ENCODE measurements at regions not wholly inside any gene's neighbourhood (a gene's known extent, or its start where the extent isn't known, plus 50 kb on each side); places are given as distances from the start of the nearest gene placed in this dataset.

DNA sequence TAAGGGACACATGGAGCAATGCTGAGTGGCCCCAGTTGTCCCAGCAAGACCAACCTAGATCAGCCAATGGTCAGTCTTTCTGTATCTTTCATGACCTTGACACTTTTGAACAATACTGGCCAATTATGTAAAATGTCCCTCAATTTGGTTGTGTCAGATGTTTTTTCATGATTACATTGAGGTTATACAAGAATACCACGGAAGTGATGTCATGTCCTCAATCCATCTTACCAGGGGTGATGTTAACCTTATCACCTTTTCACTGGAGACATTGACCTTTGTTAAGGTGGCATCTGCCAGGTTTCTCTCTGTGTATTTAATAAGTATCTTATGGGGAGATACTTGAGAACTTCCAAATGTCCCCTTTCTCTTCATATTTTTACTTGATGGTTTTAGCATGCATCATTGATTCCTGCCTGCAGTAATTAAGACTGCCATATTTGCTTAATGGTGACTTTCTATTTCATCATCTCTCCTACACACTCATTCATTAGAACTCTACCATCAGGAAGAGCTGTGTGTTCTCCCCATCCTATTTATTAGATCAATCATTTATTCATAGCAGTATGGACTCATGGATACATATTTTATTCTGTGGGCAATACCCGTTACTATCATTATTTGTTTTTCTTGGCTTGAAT, 64.7 kb upstream of the RFLNA start:
- WGBS (ENCODE audit: insufficient coverage, low coverage, low lambda C conversion rate, missing lambda C conversion rate) = 89% methylated on average over 1 of the region's 2 CpGs
- no peak overlapping the region for H3K4me3 ChIP-seq
- ATAC-seq = no peak
- H3K27me3 ChIP-seq = no peaks in the 10 kb centered on the region
- no peaks in the 10 kb centered on the region for H3K4me1 ChIP-seq
- no peaks in the 10 kb centered on the region for H3K36me3 ChIP-seq
- no peak for DNase-seq
- no peak overlapping the region for H3K27ac ChIP-seq
- intact Hi-C loops (cut with DNase I) = no loop called here
- no peaks in the 10 kb centered on the region for H3K9me3 ChIP-seq
- TF ChIP-seq CTCF (IDR thresholded peaks at IDR 0.05) (no peak), POLR2A (IDR thresholded peaks at IDR 0.05) (no peak)

DNA sequence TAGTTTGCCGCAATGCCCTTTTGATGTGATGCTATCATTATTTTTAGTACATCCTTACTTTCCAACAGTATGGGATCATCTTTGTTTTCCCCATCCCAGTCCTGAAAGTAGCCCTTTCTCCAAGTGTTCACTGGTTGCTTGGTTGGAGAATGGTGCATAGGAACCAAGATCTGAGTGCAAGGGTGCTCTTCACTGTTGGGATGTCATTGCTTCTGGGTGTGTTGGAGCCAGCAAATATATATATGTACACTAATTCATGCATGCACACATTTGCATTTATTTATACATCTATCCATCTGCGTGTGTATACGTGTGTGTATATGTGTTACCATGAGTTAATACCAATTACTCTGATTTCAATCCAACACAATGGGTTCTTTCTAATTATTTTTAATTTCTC, 64.1 kb upstream of the RFLNA start:
- Histone ChIP-seq H3K27me3 (no peaks in the 10 kb centered on the region), H3K9me3 (no peaks in the 10 kb centered on the region), H3K4me1 (no peaks in the 10 kb centered on the region), H3K27ac (no peak overlapping the region), H3K36me3 (no peaks in the 10 kb centered on the region), H3K4me3 (no peak overlapping the region)
- no peak for ATAC-seq
- intact Hi-C loops (cut with DNase I) = no loop called here
- TF ChIP-seq CTCF (IDR thresholded peaks at IDR 0.05) = no peak
- TF ChIP-seq POLR2A (IDR thresholded peaks at IDR 0.05) = no peak
- WGBS (ENCODE audit: insufficient coverage, low coverage, low lambda C conversion rate, missing lambda C conversion rate) = 83% methylated on average over 3 of the region's 3 CpGs
- no peak for DNase-seq

DNA sequence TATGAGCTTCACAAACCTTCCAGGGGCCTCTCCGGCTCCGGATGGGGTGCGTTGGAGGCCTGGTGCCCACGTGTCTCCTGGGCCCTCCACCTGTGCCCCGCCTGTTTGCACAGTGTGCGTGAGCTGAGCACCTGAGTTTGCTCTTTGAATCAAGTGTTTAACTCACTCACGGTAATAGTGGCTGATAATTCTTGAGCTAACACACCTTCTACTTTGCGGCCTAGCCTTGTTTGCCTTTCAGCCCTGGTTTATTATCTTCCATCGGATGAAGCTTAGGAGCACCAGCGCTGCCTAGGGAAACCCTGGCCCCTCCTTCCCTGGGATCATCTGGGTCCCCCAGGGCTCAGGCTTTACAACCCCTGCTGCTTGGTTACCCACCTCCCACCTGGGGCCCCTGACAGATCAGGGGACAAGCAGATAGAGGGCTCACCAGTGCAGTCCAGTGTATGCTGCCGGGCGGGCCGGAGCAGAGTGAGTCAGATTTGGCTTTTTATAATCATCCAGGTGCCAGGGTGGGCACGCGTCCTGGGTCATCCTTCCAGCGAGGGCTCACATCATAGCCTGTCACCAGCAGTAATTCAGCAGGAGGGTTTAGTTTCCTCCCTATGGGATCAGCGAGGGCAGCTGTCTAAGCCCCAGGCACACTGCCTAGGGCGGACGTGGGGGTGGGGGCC, 62.8 kb upstream of the RFLNA start:
- TF ChIP-seq CTCF (IDR thresholded peaks at IDR 0.05) = no peak
- TF ChIP-seq POLR2A (IDR thresholded peaks at IDR 0.05) = no peak
- Histone ChIP-seq H3K9me3 (no peaks in the 10 kb centered on the region), H3K27ac (no peak overlapping the region), H3K27me3 (no peaks in the 10 kb centered on the region), H3K4me3 (no peak overlapping the region), H3K4me1 (no peaks in the 10 kb centered on the region), H3K36me3 (no peaks in the 10 kb centered on the region)
- ATAC-seq = peak in 1 of 4 donors; percentile 15
- intact Hi-C loops (cut with DNase I) = no loop called here
- DNase-seq = no peak
- 73% methylated on average over 6 of the region's 19 CpGs for WGBS (ENCODE audit: insufficient coverage, low coverage, low lambda C conversion rate, missing lambda C conversion rate)

DNA sequence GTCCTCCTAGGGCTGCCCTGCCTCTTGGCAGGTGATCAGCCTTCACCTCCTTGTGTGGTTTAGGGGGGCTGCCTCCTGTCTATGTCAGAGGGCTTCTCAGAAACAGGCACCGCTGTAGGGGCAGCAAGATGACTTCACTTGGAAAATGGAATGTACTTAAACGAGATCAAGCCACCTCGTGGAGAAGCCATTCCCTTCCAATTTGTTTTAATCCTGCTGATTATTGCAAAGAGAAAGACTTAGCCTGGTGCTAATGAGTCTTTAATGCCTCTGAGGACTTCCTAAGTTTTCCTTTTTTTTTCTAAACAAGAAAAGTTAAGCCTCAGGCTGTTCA, 62.3 kb upstream of the RFLNA start:
- TF ChIP-seq POLR2A (IDR thresholded peaks at IDR 0.05) (no peak), CTCF (IDR thresholded peaks at IDR 0.05) (no peak)
- Histone ChIP-seq H3K4me1 (no peaks in the 10 kb centered on the region), H3K27me3 (no peaks in the 10 kb centered on the region), H3K9me3 (no peaks in the 10 kb centered on the region), H3K27ac (no peak overlapping the region), H3K36me3 (no peaks in the 10 kb centered on the region), H3K4me3 (no peak overlapping the region)
- intact Hi-C loops (cut with DNase I) = no loop called here
- DNase-seq (no peak), ATAC-seq (no peak)
- 20% methylated on average over 1 of the region's 3 CpGs for WGBS (ENCODE audit: insufficient coverage, low coverage, low lambda C conversion rate, missing lambda C conversion rate)
